ENCODE measurements at regions not wholly inside any gene's neighbourhood (a gene's known extent, or its start where the extent isn't known, plus 50 kb on each side); places are given as distances from the start of the nearest gene placed in this dataset.

GRCh38 chr3:180306155-180306554 lies 269.4 kb upstream of the PEX5L start:
- H3K36me3 ChIP-seq (replicated peaks in 1 of 2; ENCODE audit: control insufficient read depth in 1 of 2, insufficient read depth in 2 of 2, low read length in 1 of 2), result no peaks in the 10 kb centered on the region
- no peaks in the 10 kb centered on the region for H4K20me1 ChIP-seq (ENCODE audit: insufficient read depth)
- no peaks in the 10 kb centered on the region for H3K9me2 ChIP-seq
- no peaks in the 10 kb centered on the region for H3K79me2 ChIP-seq (ENCODE audit: insufficient read depth)
- TF ChIP-seq PBX3 (IDR thresholded peaks at IDR 0.05) (no peak), REST (IDR thresholded peaks at IDR 0.05; ENCODE audit: low read depth, low read length) (no peak), MEF2A (IDR thresholded peaks at IDR 0.05; ENCODE audit: borderline replicate concordance, low read depth) (no peak), EZH2phosphoT487 (IDR thresholded peaks at IDR 0.05; ENCODE audit: borderline replicate concordance, low read depth) (no peak), FOXM1 (IDR thresholded peaks at IDR 0.05; ENCODE audit: low read depth) (no peak), FOXJ3 (CRISPR knock-in tag; IDR thresholded peaks at IDR 0.05) (no peak), ELF1 (IDR thresholded peaks at IDR 0.05) (no peak), YY1 (IDR thresholded peaks at IDR 0.05; ENCODE audit: low read depth) (no peak), RAD21 (IDR thresholded peaks at IDR 0.05; ENCODE audit: low read length) (no peak)
- no peak overlapping the region for H3K4me2 ChIP-seq
- no peaks in the 10 kb centered on the region for H3K9me3 ChIP-seq
- H3K4me3 ChIP-seq (ENCODE audit: low read depth in 2 of 2, low read length in 1 of 2), result no peak overlapping the region
- ChIA-PET POLR2A (no interaction called here), CTCF (no interaction called here)
- 70% methylated on average over 1 of the region's 1 CpG for WGBS (ENCODE audit: low lambda C conversion rate)
- DNase-seq, result no peak
- H3K9ac ChIP-seq, result no peak overlapping the region
- no peak overlapping the region for H3K27ac ChIP-seq (ENCODE audit: low read depth in 2 of 2, low read length in 1 of 2)
- no peak overlapping the region for H2AFZ ChIP-seq (ENCODE audit: low read depth)
- H3K27me3 ChIP-seq (ENCODE audit: insufficient read depth), result no peaks in the 10 kb centered on the region
- H3F3A ChIP-seq (replicated peaks; ENCODE audit: insufficient read depth), result no peaks in the 10 kb centered on the region
- no peaks in the 10 kb centered on the region for H3K4me1 ChIP-seq (ENCODE audit: control insufficient read depth in 1 of 2, insufficient read depth in 2 of 2, low read depth in 1 of 2, low read length in 1 of 2)

- Histone ChIP-seq H4K20me1 (ENCODE audit: insufficient read depth) (no peaks in the 10 kb centered on the region), H2AFZ (ENCODE audit: low read depth) (no peak overlapping the region), H3K9me3 (no peaks in the 10 kb centered on the region), H3K79me2 (ENCODE audit: insufficient read depth) (no peaks in the 10 kb centered on the region), H3K9ac (no peak overlapping the region), H3F3A (replicated peaks; ENCODE audit: insufficient read depth) (no peaks in the 10 kb centered on the region), H3K4me2 (no peak overlapping the region; the same call in 1 of the 2 replicates), H3K27ac (ENCODE audit: low read depth in 2 of 2, low read length in 1 of 2) (no peak overlapping the region; a peak in 1 of 4 replicates), H3K4me1 (ENCODE audit: control insufficient read depth in 1 of 2, insufficient read depth in 2 of 2, low read depth in 1 of 2, low read length in 1 of 2) (no peaks in the 10 kb centered on the region), H3K9me2 (no peaks in the 10 kb centered on the region), H3K27me3 (ENCODE audit: insufficient read depth) (no peaks in the 10 kb centered on the region), H3K36me3 (replicated peaks in 1 of 2; ENCODE audit: control insufficient read depth in 1 of 2, insufficient read depth in 2 of 2, low read length in 1 of 2) (no peaks in the 10 kb centered on the region), H3K4me3 (ENCODE audit: low read depth in 2 of 2, low read length in 1 of 2) (no peak overlapping the region)
- WGBS (ENCODE audit: low lambda C conversion rate), result 10% methylated on average over 7 of the region's 7 CpGs
- ChIA-PET CTCF (no interaction called here), POLR2A (no interaction called here)
- DNase-seq, result no peak
- TF ChIP-seq FOXM1 (IDR thresholded peaks at IDR 0.05; ENCODE audit: low read depth) (no peak), PBX3 (IDR thresholded peaks at IDR 0.05) (peak; percentile 38), REST (IDR thresholded peaks at IDR 0.05; ENCODE audit: low read depth, low read length) (peak; percentile 66; the same call in 1 of the 2 replicates), JUND (IDR thresholded peaks at IDR 0.05) (peak; percentile 68), RFX5 (IDR thresholded peaks at IDR 0.05; ENCODE audit: low read length) (no peak), USF2 (IDR thresholded peaks at IDR 0.05; ENCODE audit: borderline replicate concordance, low read depth, low read length) (no peak), TCF12 (IDR thresholded peaks at IDR 0.05) (peak; percentile 95), MAX (IDR thresholded peaks at IDR 0.05; ENCODE audit: low read depth) (peak; percentile 21; the same call in 1 of the 2 replicates), SMC3 (IDR thresholded peaks at IDR 0.05; ENCODE audit: low read depth, low read length) (no peak), EP300 (IDR thresholded peaks at IDR 0.05; ENCODE audit: borderline replicate concordance in 1 of 2, low read depth in 1 of 2, low read length in 1 of 2) (peak in 1 of 2 experiments; percentile 62; a peak in 1 of 4 replicates), RXRA (IDR thresholded peaks at IDR 0.05; ENCODE audit: borderline replicate concordance, low read depth) (peak; percentile 19; the same call in 1 of the 2 replicates), POLR2AphosphoS5 (IDR thresholded peaks at IDR 0.05; ENCODE audit: low read depth, low read length) (peak; percentile 32; the same call in 1 of the 2 replicates)
Measured at GRCh38 chr3:180306691-180307090, 270.0 kb upstream of the PEX5L start.

Data from SK-N-SH (cell line).